Fibroblast of skin of scalp (primary cell): ENCODE measurements at regions not wholly inside any gene's neighbourhood (a gene's known extent, or its start where the extent isn't known, plus 50 kb on each side); places are given as distances from the start of the nearest gene placed in this dataset.
A peak's percentile ranks its signal among the peaks of the same experiment; 100 is the strongest.
"Not testable (repeated sequence)": the region's sequence is repeated elsewhere in the genome, so short reads cannot be mapped to it uniquely, and the experiment has no call there.

ENCODE experiments used
- DNase-seq: peaks from one replicate; pipeline ENCODE4 v3.0.0-alpha.2; 2013

DNA sequence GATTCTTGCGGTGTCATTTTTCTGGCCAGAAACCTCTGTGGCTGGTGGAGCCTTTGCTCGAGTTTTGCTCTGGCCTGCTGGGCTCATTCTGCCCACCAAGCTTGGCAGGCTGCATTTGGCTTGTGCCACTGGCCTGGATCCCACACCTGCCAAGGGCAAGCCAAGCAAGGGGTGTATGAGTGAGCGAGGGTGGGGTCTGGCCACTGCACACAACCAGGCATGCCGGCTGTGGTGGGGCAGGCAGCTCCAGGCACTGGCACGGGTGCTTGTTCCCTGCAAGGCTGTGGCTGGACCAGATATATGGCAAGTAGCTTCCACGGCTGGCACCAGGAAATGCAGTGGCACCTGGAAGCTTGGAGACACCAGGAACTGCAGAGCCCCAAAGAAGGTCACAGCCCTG lies 68.6 kb upstream of the PPP3CA start:
- no peak for DNase-seq

DNA sequence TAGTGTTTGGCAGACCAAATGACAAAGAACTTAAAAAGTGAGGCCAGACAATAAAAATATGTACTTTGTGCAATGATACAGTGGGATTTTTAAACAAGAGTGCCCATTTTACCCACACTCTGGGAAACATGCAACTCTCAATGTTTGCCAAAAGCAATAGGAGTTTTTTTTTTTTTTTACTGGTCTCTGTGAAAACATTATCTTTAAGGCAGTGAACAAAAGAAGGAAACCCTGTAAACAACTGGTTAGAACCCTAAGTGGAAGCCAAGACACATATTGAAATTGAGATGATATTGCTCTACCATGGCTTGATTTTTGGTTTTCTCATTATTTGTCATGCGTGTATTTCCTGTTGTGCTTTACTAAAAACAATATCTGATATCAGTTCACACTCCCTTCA lies 67.2 kb upstream of the PPP3CA start:
- DNase-seq: no peak

DNA sequence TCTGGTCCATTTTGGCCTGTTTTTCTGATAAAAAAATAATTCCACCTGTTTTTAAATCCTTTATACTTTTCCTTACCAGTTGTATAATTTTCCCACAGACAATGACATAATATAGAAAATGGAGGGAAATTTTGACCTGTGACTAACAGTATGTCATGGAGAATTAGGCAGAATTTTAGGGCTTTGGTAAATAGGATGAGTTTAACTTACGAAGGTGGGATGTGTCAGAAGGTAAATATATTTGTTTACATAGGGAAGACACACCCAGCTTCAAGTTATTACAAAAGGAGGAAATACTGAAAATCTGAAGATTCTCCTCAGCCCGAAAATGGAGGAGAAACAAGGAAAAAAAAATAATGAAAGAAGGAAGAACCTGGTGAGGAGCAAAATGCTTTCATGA lies 64.6 kb upstream of the PPP3CA start:
- no peak for DNase-seq

DNA sequence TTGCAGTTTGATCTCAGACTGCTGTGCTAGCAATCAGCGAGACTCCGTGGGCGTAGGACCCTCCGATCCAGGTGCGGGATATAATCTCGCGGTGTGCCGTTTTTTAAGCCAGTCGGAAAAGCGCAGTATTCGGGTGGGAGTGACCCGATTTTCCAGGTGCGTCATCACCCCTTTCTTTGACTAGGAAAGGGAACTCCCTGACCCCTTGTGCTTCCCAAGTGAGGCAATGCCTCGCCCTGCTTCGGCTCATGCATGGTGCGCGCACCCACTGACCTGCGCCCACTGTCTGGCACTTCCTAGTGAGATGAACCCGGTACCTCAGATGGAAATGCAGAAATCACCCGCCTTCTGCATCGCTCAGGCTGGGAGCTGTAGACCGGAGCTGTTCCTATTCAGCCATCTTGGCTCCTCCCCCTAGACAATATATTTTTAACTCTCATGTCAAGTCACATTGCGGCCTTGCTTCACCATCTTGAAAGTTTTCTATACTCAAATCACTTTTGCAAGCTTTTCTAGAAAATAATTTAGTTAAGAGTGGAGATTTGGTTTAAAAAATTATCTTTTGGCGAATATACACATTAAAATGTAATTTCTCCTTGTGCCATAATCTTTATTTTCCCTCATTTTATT lies 64.1 kb upstream of the PPP3CA start:
- DNase-seq: not testable (repeated sequence)

DNA sequence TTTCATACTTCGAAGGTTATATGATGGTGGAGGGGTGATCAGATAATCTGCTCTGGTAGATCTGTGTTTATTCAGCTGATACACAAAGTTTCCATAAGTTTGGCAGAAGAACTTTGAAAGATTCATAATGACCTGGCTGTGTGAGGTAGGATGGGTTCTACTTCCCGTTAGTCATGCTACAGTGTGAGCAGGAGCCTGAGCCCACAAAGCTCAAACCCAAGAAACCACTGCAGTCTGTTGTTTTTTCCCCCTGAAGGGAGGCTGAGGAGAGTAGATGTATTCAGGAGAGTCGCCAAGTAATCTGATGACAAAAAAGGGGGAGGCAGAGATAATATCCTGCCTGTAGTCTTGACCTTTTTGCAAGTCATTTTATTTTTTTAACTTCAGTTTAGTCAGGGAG lies 52.8 kb upstream of the PPP3CA start:
- peak; percentile 7 for DNase-seq

DNA sequence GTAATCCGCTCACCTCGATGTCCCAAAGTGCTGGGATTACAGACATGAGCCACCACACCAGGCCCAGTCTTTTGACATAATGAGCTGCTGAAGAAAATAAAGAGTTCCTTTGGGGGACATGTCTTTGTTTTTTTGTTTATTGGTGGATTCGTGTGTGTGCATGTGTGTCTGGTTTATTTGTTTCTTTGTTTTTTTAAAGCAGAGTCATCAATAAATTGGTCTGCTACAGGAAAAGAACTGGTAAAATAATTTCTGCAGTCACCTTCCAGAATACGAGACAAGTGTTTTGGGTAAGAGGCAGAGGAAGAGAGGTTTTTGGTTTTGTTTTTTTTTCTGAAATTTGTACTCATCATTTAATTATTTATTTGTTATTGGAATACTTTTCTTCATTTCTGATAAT lies 51.5 kb upstream of the PPP3CA start:
- no peak for DNase-seq
